ENCODE measurements at regions not wholly inside any gene's neighbourhood (a gene's known extent, or its start where the extent isn't known, plus 50 kb on each side); places are given as distances from the start of the nearest gene placed in this dataset.

DNA sequence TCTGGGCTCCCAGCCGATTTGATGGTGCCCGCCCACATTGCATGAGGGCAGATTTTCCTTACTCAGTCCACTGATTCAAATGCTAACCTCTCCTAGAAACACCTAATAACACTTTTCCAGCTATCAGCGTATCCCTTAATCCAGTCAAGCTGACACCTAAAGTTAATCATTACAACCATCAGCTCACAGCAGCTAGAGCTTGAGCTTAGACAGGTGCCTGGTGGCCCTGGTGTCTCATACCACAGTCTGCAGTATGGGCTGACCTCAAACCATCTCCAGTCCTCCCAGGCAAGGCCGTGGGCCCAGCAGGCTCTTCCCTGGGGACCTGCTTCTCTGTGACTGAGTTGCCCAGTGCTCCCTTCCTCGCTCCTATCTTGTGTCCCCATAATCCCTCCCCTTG lies 174.4 kb upstream of the NECTIN1 start:
- no peak for DNase-seq

GRCh38 chr11:119902656-119903231 lies 173.7 kb upstream of the NECTIN1 start:
- DNase-seq: no peak

- no peak for DNase-seq
These were observed 172.9 kb upstream of the NECTIN1 start for GRCh38 chr11:119901657-119902577.

GRCh38 chr11:119899997-119900396 lies 171.0 kb upstream of the NECTIN1 start:
- DNase-seq: no peak

- no peak for DNase-seq
These were observed 168.6 kb upstream of the NECTIN1 start for GRCh38 chr11:119897576-119897975.

DNA sequence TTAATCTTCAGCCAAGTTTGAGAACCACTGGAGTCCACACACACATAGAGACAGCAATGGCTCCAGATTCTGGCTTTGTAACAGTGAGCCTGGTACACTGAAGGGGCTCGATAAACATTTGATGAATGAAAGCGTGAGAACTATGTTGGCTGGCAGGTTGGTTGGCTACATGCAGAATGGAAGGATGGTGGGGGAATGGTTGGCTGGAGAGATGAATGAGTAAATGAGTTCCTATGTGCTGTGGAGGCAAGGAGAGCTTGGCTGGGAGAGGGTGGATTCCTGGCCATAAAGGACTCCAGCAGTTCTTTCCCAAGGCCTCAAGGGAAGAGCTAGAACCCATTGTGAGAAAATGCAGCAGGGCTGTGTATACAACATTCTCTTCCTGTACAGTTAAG lies 168.0 kb upstream of the NECTIN1 start:
- DNase-seq: no peak

GRCh38 chr11:119896387-119897045 lies 167.5 kb upstream of the NECTIN1 start:
- no peak for DNase-seq

DNA sequence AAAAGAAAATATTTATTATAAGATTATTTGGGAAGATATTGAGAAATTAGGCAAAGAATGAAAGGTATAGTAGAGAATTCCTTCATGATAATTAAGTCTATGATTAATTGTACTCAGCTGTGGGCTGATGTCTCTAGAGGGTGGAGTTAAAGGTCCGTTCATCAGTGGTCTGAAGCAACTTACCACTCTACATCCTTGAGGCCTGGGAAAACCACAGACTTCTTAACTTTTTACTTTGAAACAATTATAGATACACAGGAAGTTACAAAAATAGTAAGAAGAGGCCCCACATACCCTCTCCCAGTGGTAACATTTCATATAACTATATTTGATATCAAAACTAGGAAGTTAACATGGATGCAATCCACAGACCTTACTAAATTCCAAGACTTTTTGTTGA lies 167.0 kb upstream of the NECTIN1 start:
- DNase-seq: no peak

GRCh38 chr11:119894916-119895315 lies 165.9 kb upstream of the NECTIN1 start:
- DNase-seq: no peak

- no peak for DNase-seq
These were observed 163.4 kb upstream of the NECTIN1 start for GRCh38 chr11:119892311-119892808.

- DNase-seq: no peak
These were observed 162.2 kb upstream of the NECTIN1 start for GRCh38 chr11:119891055-119891768.

DNA sequence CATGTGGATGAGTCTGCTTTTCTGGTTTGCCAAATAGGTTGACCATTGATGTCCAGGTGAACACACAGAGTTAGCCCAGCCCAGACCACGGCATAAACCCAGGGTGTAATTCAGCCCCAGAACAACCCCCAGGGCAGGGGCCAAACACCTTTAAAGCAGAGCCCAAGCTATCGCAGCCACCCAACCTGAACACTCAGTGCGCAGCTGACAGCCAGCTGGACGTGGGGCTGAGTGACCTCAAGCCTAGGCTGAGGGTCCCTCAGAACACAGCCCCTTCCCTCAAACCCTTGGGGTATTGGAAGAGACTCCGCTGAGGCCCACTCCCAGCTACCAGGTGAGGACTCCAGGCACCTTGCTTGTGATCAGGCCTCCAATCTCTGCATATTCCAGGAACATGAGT lies 161.5 kb upstream of the NECTIN1 start:
- DNase-seq: no peak

- no peak for DNase-seq
These were observed 160.8 kb upstream of the NECTIN1 start for GRCh38 chr11:119889728-119890280.

DNA sequence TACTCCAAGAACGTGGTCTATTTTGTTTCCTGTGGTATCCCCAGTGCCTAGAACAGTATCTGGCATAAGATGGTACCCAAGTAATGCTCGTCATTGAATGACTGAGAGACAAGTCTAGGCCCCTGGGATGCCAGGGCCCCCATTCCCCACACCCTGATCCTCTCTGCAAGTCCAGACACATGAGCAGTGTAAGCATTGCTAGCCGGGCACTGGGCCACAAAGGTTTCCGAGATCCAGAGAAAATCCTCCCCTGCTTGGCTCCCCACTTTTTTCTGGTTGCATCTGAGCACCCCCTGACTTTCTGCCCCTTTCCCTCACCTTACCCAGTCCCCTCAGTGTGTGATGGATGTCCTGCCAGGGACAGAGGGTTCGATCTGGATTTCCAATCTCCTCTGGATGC lies 160.1 kb upstream of the NECTIN1 start:
- DNase-seq: no peak

DNA sequence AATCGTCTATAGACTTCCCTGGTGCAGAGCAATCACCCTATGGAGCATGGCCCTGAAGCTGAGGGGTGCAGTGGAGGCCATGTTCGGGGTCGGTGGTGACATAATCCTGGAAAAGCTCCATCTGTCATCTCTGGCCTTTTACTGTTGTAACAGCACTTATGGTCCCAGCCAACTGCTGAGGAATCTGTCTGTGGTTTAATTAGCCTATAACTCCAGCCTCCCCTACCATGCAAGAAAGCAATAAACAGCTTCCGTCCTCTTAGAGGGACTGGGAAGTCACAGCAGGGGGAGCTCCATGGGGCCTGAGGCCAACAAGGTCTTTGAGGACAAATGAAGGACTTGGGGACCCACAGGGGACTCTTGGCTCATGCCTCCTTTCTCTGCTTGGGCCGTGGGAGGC lies 159.1 kb upstream of the NECTIN1 start:
- DNase-seq: no peak

- no peak for DNase-seq
These were observed 157.7 kb upstream of the NECTIN1 start for GRCh38 chr11:119886667-119887230.

DNA sequence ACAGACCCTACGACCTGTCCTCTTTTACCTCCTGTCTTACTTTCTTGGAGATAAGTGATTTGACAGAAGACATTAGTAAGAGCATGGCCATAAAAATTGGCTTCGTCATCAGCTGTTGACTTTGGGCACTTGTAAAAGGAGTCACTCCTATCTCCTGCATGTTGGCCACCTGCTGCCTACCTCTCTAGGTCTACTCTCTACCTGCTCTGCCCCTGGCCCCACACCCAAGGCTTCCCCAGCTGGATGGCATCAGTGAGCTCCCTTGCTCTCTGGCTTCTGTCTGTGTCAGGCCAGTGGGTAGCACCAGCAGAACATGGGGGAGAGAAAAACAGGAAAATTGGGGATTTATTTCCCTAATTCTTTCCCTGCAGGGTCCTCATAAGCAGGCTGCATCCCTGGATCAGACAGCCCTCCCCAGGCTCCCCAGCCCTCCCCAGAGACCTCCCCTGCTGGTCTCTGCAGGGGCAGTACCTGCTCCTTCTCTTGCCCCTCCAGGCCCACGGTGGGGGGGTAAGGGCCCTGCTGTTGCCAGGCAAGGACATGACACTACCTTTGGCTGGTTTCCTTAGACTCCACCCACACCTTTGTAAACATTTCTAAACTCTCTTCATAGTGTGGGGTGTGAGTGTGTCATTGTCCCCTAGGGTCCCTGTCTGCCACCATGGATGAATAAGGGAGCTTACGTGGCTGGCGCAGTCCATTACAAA lies 157.0 kb upstream of the NECTIN1 start:
- DNase-seq: no peak

- DNase-seq: no peak
These were observed 156.1 kb upstream of the NECTIN1 start for GRCh38 chr11:119885067-119885466.

DNA sequence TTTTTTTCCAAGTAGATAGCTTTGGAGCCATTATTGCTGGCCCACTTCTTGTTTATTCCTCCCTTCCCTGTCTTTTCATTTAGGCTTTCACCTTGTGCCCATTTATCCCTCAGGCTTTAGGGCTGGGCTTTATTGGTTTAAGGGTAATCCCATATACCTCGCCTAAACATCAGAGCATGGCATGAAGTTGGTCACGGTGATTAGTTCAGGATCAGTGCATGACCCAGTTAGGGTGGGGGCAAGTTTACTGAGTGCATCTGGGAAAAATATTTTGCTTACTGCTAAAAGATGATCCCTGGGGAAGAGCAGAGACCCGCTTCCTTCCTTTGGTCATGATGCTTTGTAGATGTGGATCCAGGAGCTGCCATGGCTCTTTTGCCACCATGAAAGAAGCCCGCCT lies 153.3 kb upstream of the NECTIN1 start:
- no peak for DNase-seq

DNA sequence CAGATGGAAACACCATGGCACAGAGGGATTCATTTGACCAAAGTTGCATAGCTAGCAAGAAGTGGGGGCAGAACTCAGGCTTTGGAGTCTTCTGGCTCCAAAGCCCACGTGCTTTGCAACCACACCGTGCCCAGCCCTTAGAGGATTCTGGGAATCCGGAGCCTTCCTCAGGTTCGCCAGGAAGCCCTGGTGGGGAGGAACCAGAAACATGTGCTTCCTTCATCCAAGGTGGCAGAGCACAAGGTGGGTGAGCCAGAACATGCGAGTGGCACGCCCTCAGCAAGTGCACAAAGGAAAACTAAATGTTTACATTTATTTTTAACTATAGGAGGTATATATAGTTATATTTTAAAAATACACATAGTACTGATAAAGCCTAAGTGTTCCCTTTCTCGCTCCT lies 151.9 kb upstream of the NECTIN1 start:
- DNase-seq: no peak

DNA sequence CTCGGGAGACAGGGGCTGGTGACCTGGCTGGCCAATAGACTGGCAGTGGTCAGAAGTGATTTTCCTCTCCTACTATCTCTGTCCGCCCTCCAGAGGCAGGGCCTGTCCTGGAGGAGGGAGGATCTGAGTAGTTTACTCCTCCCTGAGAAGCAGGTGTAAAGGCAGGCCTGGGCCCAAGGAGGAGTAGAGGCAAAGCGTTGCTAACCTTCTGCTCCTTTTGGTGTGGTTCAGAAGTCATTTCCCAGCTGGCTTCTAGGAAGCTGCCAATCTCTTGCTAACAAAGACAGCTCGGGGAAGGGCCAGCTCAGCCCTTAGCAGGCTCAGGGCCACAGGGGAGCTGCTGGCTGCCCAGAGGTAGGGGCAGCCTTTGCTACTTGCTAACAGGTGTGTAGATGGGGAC lies 151.1 kb upstream of the NECTIN1 start:
- DNase-seq: no peak

DNA sequence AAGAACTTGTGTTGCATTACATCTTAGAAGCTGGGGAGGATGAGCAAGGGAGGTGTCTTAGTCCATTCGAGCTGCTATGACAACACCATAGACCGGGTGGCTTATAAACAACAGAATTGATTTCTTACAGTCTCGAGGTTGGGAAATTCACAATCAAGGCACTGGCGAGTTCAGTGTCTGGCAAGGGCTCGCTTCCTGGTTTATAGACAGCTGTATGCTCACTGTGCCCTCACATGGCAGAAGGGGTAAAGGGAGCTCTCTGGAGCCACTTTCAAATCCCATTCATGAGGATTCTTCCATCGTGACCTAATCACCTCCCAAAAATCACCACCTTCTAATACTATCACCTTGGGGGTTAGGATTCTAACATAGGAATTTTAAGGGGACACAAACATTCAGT lies 150.0 kb upstream of the NECTIN1 start:
- DNase-seq: no peak
